ENCODE measurements at regions not wholly inside any gene's neighbourhood (a gene's known extent, or its start where the extent isn't known, plus 50 kb on each side); places are given as distances from the start of the nearest gene placed in this dataset.
"Not testable (repeated sequence)": the region's sequence is repeated elsewhere in the genome, so short reads cannot be mapped to it uniquely, and the experiment has no call there.

DNA sequence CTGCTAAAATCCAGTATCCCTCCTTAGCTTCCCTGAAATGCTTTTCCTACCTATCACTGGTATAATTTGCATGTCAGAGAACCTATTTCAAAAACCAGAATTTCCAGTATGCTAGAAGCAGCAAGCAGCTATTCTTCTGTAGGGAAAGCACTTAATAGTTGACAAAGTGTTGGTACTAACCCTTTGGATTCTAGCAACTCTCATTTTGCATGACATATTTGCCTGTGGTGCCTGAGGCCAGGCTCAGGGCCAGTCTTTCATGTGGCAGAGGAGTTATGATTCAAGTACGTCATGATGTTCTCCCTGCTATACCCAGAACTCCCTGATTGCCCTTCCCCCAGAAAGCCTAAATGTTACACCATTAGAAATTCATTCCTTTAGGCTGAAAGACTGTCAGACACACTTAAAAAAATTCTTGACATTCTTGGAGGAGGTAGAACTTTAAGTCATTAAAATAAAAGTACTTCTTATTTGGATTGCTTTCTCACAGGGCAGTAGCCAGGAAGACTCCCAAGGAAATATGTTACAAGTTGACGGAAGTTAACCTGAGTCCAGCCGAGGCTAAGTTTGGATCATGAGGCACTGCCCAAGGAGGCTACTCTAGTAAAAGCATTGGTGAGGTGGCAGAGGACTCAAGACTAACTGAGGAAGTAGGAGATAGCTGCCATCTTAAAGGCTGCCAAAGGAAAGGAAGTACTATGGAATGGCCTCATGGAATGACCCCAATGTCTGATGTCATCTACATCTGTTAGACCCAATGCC, 298.4 kb upstream of the SPAG17 start:
- Histone ChIP-seq H3K27me3 (ENCODE audit: control insufficient read depth in 5 of 5, insufficient read depth in 4 of 5, low read length in 5 of 5) (no peaks in the 10 kb centered on the region), H3K9ac (ENCODE audit: low read length in 5 of 5) (no peak overlapping the region), H3K9me3 (ENCODE audit: control insufficient read depth in 5 of 5, low read length in 5 of 5) (no peaks in the 10 kb centered on the region), H3K27ac (ENCODE audit: low read depth, low read length) (no peak overlapping the region), H3K4me3 (ENCODE audit: low read depth in 1 of 5, low read length in 5 of 5) (no peak overlapping the region), H3K36me3 (ENCODE audit: control insufficient read depth in 5 of 5, insufficient read depth in 5 of 5, low read length in 5 of 5) (no peaks in the 10 kb centered on the region), H3K4me1 (ENCODE audit: control insufficient read depth in 5 of 5, insufficient read depth in 5 of 5, low read length in 5 of 5) (peaks cover 0 to 2% (median 0%) of the 10 kb centered on the region in 5 donors)

DNA sequence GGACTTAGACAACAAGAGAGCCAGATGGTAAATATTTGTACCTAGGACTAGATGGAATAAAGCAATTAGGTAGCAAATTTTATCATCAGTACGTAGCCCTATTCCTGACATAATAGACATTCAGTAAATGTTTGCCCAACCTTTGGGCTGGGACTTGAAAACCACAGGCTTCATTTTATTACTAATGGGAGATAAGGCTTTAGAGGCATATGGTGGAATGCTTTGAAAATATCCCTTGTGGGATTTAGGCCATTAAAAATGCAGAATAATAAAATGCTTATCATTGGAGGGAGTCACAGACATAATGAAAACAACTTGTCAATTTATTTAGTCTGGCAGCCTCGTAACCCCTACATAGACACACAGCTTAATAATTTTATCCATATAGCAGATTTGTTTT, 296.1 kb upstream of the SPAG17 start:
- H3K36me3 ChIP-seq (ENCODE audit: control insufficient read depth in 5 of 5, insufficient read depth in 5 of 5, low read length in 5 of 5): no peaks in the 10 kb centered on the region
- no peak overlapping the region for H3K9ac ChIP-seq (ENCODE audit: low read length in 5 of 5)
- no peaks in the 10 kb centered on the region for H3K27me3 ChIP-seq (ENCODE audit: control insufficient read depth in 5 of 5, insufficient read depth in 4 of 5, low read length in 5 of 5)
- H3K4me3 ChIP-seq (ENCODE audit: low read depth in 1 of 5, low read length in 5 of 5): no peak overlapping the region
- H3K4me1 ChIP-seq (ENCODE audit: control insufficient read depth in 5 of 5, insufficient read depth in 5 of 5, low read length in 5 of 5): no peaks in the 10 kb centered on the region
- no peak overlapping the region for H3K27ac ChIP-seq (ENCODE audit: low read depth, low read length)
- H3K9me3 ChIP-seq (ENCODE audit: control insufficient read depth in 5 of 5, low read length in 5 of 5): no peaks in the 10 kb centered on the region

DNA sequence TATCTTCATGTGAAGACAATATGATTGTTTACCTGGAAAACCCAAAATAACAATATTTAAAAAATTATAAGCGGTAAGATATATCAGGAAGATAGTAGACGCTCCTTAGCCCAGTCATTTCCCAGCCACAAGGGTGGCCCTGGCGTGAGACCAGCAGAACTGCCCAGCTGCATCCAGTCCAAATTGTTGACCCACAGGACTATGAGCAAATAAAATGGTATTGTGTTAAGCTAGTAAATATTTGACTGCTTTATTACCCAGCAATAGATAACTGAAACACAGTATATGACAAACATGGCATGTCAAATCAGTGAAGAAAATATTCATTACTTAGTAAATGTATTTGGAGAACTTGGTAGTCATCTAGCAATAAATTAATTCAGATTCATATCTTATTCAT, 294.3 kb upstream of the SPAG17 start:
- no peaks in the 10 kb centered on the region for H3K36me3 ChIP-seq (ENCODE audit: control insufficient read depth in 5 of 5, insufficient read depth in 5 of 5, low read length in 5 of 5)
- H3K9ac ChIP-seq (ENCODE audit: low read length in 5 of 5): no peak overlapping the region
- no peak overlapping the region for H3K27ac ChIP-seq (ENCODE audit: low read depth, low read length)
- peaks cover 0 to 3% (median 0%) of the 10 kb centered on the region in 5 donors for H3K9me3 ChIP-seq (ENCODE audit: control insufficient read depth in 5 of 5, low read length in 5 of 5)
- H3K27me3 ChIP-seq (ENCODE audit: control insufficient read depth in 5 of 5, insufficient read depth in 4 of 5, low read length in 5 of 5): no peaks in the 10 kb centered on the region
- H3K4me1 ChIP-seq (ENCODE audit: control insufficient read depth in 5 of 5, insufficient read depth in 5 of 5, low read length in 5 of 5): no peaks in the 10 kb centered on the region
- H3K4me3 ChIP-seq (ENCODE audit: low read depth in 1 of 5, low read length in 5 of 5): no peak overlapping the region

DNA sequence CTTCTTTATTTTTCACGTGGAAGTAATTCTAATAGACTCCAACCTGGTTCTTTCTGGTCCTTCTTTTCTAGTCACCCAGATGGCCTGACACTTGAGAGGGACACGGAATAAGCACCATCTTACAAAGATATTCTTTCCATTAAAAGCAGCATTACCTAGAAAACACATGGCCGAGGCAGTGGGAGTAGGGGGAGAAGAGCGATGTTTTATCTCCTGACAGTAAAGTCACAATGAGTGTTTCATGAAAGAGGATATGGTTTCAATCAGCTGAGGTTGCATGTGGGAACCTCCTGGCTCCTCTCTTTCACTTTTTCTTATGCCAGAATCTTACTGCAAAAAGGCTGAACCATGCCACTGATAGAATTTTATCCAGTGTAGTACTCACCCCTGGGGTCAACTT, 288.8 kb upstream of the SPAG17 start:
- Histone ChIP-seq H3K36me3 (ENCODE audit: control insufficient read depth in 5 of 5, insufficient read depth in 5 of 5, low read length in 5 of 5) (no peaks in the 10 kb centered on the region), H3K9me3 (ENCODE audit: control insufficient read depth in 5 of 5, low read length in 5 of 5) (peaks cover 0 to 3% (median 0%) of the 10 kb centered on the region in 5 donors), H3K27me3 (ENCODE audit: control insufficient read depth in 5 of 5, insufficient read depth in 4 of 5, low read length in 5 of 5) (no peaks in the 10 kb centered on the region), H3K27ac (ENCODE audit: low read depth, low read length) (no peak overlapping the region), H3K4me3 (ENCODE audit: low read depth in 1 of 5, low read length in 5 of 5) (no peak overlapping the region), H3K9ac (ENCODE audit: low read length in 5 of 5) (no peak overlapping the region), H3K4me1 (ENCODE audit: control insufficient read depth in 5 of 5, insufficient read depth in 5 of 5, low read length in 5 of 5) (no peaks in the 10 kb centered on the region)

DNA sequence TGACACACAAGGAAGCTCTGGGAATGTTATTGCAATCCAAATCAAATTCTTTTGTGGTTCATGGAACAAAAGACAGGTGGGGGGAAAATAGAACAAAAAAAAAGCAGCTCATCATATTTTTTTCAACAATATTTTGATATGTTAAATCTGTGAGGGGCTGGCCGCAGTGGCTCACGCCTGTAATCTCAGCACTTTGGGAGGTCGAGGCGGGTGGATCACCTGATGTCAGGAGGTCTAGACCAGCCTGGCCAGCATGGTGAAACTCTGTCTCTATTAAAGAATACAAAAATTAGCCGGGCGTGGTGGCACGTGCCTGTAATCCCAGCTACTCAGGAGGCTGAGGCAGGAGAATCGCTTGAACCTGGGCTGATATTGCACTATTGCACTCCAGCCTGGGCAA, 279.4 kb upstream of the SPAG17 start:
- not testable (repeated sequence) for H3K4me1 ChIP-seq (ENCODE audit: control insufficient read depth in 5 of 5, insufficient read depth in 5 of 5, low read length in 5 of 5); H3K27ac ChIP-seq (ENCODE audit: low read depth, low read length); H3K4me3 ChIP-seq (ENCODE audit: low read depth in 1 of 5, low read length in 5 of 5); H3K27me3 ChIP-seq (ENCODE audit: control insufficient read depth in 5 of 5, insufficient read depth in 4 of 5, low read length in 5 of 5); H3K36me3 ChIP-seq (ENCODE audit: control insufficient read depth in 5 of 5, insufficient read depth in 5 of 5, low read length in 5 of 5); H3K9ac ChIP-seq (ENCODE audit: low read length in 5 of 5)
- H3K9me3 ChIP-seq (ENCODE audit: control insufficient read depth in 5 of 5, low read length in 5 of 5): peaks cover 3 to 27% (median 17%) of the 10 kb centered on the region in 5 donors

DNA sequence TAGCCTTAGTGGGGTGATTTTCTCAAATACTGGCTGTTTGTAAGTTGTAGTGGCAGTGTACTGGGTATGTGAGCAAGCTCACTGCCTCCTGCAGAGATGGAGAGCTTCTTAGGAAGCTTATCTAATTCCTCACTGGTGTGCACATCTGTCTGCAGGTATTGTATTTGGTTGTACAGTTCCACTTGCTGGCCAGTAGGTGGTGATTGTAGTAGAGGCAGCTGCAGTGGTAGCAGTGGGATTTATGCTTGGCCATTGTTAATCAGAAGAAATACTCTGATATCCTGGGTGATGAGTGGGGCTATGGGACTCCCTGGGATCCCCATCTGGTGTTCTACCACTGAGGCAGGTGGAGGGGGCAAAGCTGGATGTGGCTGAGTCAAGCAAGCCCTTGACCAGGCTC, 276.1 kb upstream of the SPAG17 start:
- no peak overlapping the region for H3K9ac ChIP-seq (ENCODE audit: low read length in 5 of 5)
- H3K9me3 ChIP-seq (ENCODE audit: control insufficient read depth in 5 of 5, low read length in 5 of 5): peaks cover 3 to 31% (median 20%) of the 10 kb centered on the region in 5 donors

DNA sequence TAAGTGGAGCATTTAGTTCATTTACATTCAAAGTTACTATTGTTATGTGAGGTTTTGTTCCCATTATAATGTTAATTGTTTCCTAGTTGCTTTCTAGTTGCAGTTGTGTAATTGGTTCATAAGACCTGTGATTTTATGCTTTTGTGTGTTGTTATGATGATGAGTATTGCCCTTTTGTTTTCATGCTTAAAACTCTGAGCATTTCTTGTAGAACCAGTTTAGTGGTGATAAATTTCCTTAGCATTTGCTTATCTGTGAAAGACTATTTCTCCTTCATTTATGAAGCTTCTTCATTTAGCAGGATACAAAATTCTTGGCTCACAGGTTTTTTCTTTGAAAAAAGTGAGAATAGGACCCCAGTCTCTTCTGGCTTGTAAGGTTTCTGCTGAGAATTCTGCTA, 274.8 kb upstream of the SPAG17 start:
- Histone ChIP-seq H3K9ac (ENCODE audit: low read length in 5 of 5) (no peak overlapping the region), H3K4me1 (ENCODE audit: control insufficient read depth in 5 of 5, insufficient read depth in 5 of 5, low read length in 5 of 5) (no peaks in the 10 kb centered on the region), H3K4me3 (ENCODE audit: low read depth in 1 of 5, low read length in 5 of 5) (no peak overlapping the region), H3K27me3 (ENCODE audit: control insufficient read depth in 5 of 5, insufficient read depth in 4 of 5, low read length in 5 of 5) (no peaks in the 10 kb centered on the region), H3K9me3 (ENCODE audit: control insufficient read depth in 5 of 5, low read length in 5 of 5) (peaks cover 3 to 31% (median 27%) of the 10 kb centered on the region in 5 donors), H3K36me3 (ENCODE audit: control insufficient read depth in 5 of 5, insufficient read depth in 5 of 5, low read length in 5 of 5) (no peaks in the 10 kb centered on the region), H3K27ac (ENCODE audit: low read depth, low read length) (no peak overlapping the region)

More for the DNA sequence above, 276.1 kb upstream of the SPAG17 start:
- Histone ChIP-seq H3K36me3 (ENCODE audit: control insufficient read depth in 5 of 5, insufficient read depth in 5 of 5, low read length in 5 of 5) (no peaks in the 10 kb centered on the region), H3K27me3 (ENCODE audit: control insufficient read depth in 5 of 5, insufficient read depth in 4 of 5, low read length in 5 of 5) (no peaks in the 10 kb centered on the region), H3K27ac (ENCODE audit: low read depth, low read length) (no peak overlapping the region), H3K4me3 (ENCODE audit: low read depth in 1 of 5, low read length in 5 of 5) (no peak overlapping the region), H3K4me1 (ENCODE audit: control insufficient read depth in 5 of 5, insufficient read depth in 5 of 5, low read length in 5 of 5) (no peaks in the 10 kb centered on the region)

DNA sequence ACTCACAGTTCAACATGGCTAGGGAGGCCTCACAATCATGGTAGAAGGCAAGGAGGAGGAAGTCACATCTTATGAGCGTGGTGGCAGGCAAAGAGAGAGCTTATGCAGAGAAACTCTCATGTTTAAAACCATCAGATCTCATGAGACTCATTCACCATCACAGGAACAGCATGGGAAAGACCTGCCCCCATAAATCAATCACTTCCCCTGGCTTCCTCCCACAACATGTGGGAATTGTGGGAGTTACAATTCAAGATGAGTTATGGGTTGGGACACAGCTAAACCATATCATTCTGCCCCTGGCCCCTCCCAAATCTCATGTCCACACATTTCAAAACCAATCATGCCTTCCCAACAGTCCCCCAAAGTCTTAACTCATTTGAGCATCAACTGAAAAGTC, 268.8 kb upstream of the SPAG17 start:
- not testable (repeated sequence) for H3K9ac ChIP-seq (ENCODE audit: low read length in 5 of 5); H3K27ac ChIP-seq (ENCODE audit: low read depth, low read length); H3K4me1 ChIP-seq (ENCODE audit: control insufficient read depth in 5 of 5, insufficient read depth in 5 of 5, low read length in 5 of 5); H3K36me3 ChIP-seq (ENCODE audit: control insufficient read depth in 5 of 5, insufficient read depth in 5 of 5, low read length in 5 of 5); H3K27me3 ChIP-seq (ENCODE audit: control insufficient read depth in 5 of 5, insufficient read depth in 4 of 5, low read length in 5 of 5); H3K4me3 ChIP-seq (ENCODE audit: low read depth in 1 of 5, low read length in 5 of 5)
- peaks cover 0 to 13% (median 11%) of the 10 kb centered on the region in 5 donors for H3K9me3 ChIP-seq (ENCODE audit: control insufficient read depth in 5 of 5, low read length in 5 of 5)

DNA sequence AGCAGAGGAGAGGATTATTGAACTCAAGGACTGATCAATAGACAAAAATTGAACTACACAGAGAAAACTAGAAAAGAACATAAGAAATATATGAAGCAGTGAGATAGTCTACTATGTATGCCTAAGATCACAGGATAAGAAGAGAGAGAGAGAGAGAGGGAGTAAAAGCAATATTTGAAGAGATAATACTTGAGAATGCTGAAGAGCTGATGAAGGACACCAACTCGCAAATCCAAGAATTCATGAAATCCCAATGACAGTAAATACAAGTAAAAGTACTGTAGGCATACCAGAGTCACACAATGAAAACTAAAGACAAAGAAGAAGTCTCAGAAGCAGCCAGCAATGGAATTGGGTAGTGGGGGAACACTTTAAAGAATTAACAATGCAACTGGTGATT, 260.1 kb upstream of the SPAG17 start:
- Histone ChIP-seq H3K27me3 (ENCODE audit: control insufficient read depth in 5 of 5, insufficient read depth in 4 of 5, low read length in 5 of 5) (no peaks in the 10 kb centered on the region), H3K4me3 (ENCODE audit: low read depth in 1 of 5, low read length in 5 of 5) (no peak overlapping the region), H3K27ac (ENCODE audit: low read depth, low read length) (no peak overlapping the region), H3K4me1 (ENCODE audit: control insufficient read depth in 5 of 5, insufficient read depth in 5 of 5, low read length in 5 of 5) (no peaks in the 10 kb centered on the region), H3K9ac (ENCODE audit: low read length in 5 of 5) (no peak overlapping the region), H3K9me3 (ENCODE audit: control insufficient read depth in 5 of 5, low read length in 5 of 5) (peaks cover 0 to 9% (median 7%) of the 10 kb centered on the region in 5 donors), H3K36me3 (ENCODE audit: control insufficient read depth in 5 of 5, insufficient read depth in 5 of 5, low read length in 5 of 5) (no peaks in the 10 kb centered on the region)

DNA sequence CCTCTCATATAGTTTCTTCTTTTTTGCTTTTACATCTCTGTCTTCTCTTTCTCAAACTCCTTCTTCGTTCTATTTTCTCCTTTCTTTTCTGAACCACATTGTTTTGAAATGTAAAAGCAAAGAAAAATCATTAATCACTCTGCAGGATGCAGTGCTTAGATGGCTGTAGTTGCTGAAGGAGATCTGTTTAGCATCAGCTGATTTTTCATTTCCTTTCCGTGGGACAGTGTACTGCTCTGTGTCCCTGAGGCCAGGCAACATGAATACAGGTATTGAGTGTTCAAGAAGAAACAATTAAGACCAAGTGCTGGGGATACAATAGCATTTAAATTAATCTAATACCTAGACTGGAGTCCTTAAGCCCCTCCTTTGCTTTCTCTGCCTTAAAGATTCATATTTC, 257.2 kb upstream of the SPAG17 start:
- H3K27me3 ChIP-seq (ENCODE audit: control insufficient read depth in 5 of 5, insufficient read depth in 4 of 5, low read length in 5 of 5): no peaks in the 10 kb centered on the region
- no peak overlapping the region for H3K9ac ChIP-seq (ENCODE audit: low read length in 5 of 5)
- H3K36me3 ChIP-seq (ENCODE audit: control insufficient read depth in 5 of 5, insufficient read depth in 5 of 5, low read length in 5 of 5): no peaks in the 10 kb centered on the region
- no peaks in the 10 kb centered on the region for H3K4me1 ChIP-seq (ENCODE audit: control insufficient read depth in 5 of 5, insufficient read depth in 5 of 5, low read length in 5 of 5)
- no peak overlapping the region for H3K27ac ChIP-seq (ENCODE audit: low read depth, low read length)
- H3K4me3 ChIP-seq (ENCODE audit: low read depth in 1 of 5, low read length in 5 of 5): no peak overlapping the region
- H3K9me3 ChIP-seq (ENCODE audit: control insufficient read depth in 5 of 5, low read length in 5 of 5): peaks cover 0 to 3% (median 0%) of the 10 kb centered on the region in 5 donors
